ENCODE measurements at regions not wholly inside any gene's neighbourhood (a gene's known extent, or its start where the extent isn't known, plus 50 kb on each side); places are given as distances from the start of the nearest gene placed in this dataset.

- Histone ChIP-seq H3K27ac (ENCODE audit: low read length) (no peak overlapping the region), H3K36me3 (replicated peaks; ENCODE audit: insufficient read depth, low read length) (no peaks in the 10 kb centered on the region), H3K9me2 (replicated peaks; ENCODE audit: insufficient read depth, low read length) (no peaks in the 10 kb centered on the region), H3K9ac (ENCODE audit: low read length) (no peak overlapping the region), H2AFZ (ENCODE audit: low read length) (no peak overlapping the region), H3K4me1 (ENCODE audit: low read length) (no peaks in the 10 kb centered on the region), H3K27me3 (replicated peaks; ENCODE audit: insufficient read depth, low read length) (no peaks in the 10 kb centered on the region), H3K9me3 (replicated peaks; ENCODE audit: insufficient read depth, low read length) (no peaks in the 10 kb centered on the region), H4K20me1 (ENCODE audit: insufficient read depth, low read length) (no peaks in the 10 kb centered on the region), H3K4me3 (ENCODE audit: low read length) (no peak overlapping the region), H3F3A (ENCODE audit: insufficient read depth, low read length) (no peaks in the 10 kb centered on the region), H3K4me2 (ENCODE audit: low read depth, low read length) (no peak overlapping the region), H3K79me2 (ENCODE audit: low read length) (no peaks in the 10 kb centered on the region)
- TF ChIP-seq, protein P1, sequence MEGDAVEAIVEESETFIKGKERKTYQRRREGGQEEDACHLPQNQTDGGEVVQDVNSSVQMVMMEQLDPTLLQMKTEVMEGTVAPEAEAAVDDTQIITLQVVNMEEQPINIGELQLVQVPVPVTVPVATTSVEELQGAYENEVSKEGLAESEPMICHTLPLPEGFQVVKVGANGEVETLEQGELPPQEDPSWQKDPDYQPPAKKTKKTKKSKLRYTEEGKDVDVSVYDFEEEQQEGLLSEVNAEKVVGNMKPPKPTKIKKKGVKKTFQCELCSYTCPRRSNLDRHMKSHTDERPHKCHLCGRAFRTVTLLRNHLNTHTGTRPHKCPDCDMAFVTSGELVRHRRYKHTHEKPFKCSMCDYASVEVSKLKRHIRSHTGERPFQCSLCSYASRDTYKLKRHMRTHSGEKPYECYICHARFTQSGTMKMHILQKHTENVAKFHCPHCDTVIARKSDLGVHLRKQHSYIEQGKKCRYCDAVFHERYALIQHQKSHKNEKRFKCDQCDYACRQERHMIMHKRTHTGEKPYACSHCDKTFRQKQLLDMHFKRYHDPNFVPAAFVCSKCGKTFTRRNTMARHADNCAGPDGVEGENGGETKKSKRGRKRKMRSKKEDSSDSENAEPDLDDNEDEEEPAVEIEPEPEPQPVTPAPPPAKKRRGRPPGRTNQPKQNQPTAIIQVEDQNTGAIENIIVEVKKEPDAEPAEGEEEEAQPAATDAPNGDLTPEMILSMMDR (IDR thresholded peaks at IDR 0.05; ENCODE audit: low read length), result no peak
- no peak for TF ChIP-seq EZH2 (optimal IDR thresholded peaks at IDR 0.05; ENCODE audit: low read depth, low read length)
- no peak for TF ChIP-seq EZH2phosphoT487 (IDR thresholded peaks at IDR 0.05; ENCODE audit: low read length)
- no peak for DNase-seq
Measured at GRCh38 chr4:123874063-123874462, 477.5 kb downstream of the SPRY1 start.

- no peak for DNase-seq
- Histone ChIP-seq H3K9me2 (replicated peaks; ENCODE audit: insufficient read depth, low read length) (no peaks in the 10 kb centered on the region), H3K4me3 (ENCODE audit: low read length) (no peak overlapping the region), H4K20me1 (ENCODE audit: insufficient read depth, low read length) (no peaks in the 10 kb centered on the region), H3K4me1 (ENCODE audit: low read length) (peaks cover 10% of the 10 kb centered on the region; the same call in 1 of the 2 replicates), H3F3A (ENCODE audit: insufficient read depth, low read length) (no peaks in the 10 kb centered on the region), H3K9ac (ENCODE audit: low read length) (no peak overlapping the region), H3K27me3 (replicated peaks; ENCODE audit: insufficient read depth, low read length) (no peaks in the 10 kb centered on the region), H3K36me3 (replicated peaks; ENCODE audit: insufficient read depth, low read length) (no peaks in the 10 kb centered on the region), H3K79me2 (ENCODE audit: low read length) (no peaks in the 10 kb centered on the region), H3K27ac (ENCODE audit: low read length) (no peak overlapping the region), H2AFZ (ENCODE audit: low read length) (no peak overlapping the region), H3K4me2 (ENCODE audit: low read depth, low read length) (no peak overlapping the region), H3K9me3 (replicated peaks; ENCODE audit: insufficient read depth, low read length) (no peaks in the 10 kb centered on the region)
- TF ChIP-seq EZH2 (optimal IDR thresholded peaks at IDR 0.05; ENCODE audit: low read depth, low read length) (no peak), EZH2phosphoT487 (IDR thresholded peaks at IDR 0.05; ENCODE audit: low read length) (no peak)
- TF ChIP-seq, protein P1 (IDR thresholded peaks at IDR 0.05; ENCODE audit: low read length), result no peak
Measured at GRCh38 chr4:123876143-123876542, 479.5 kb downstream of the SPRY1 start.

- TF ChIP-seq EZH2 (optimal IDR thresholded peaks at IDR 0.05; ENCODE audit: low read depth, low read length) (no peak), EZH2phosphoT487 (IDR thresholded peaks at IDR 0.05; ENCODE audit: low read length) (no peak)
- TF ChIP-seq, protein P1 (IDR thresholded peaks at IDR 0.05; ENCODE audit: low read length), result no peak
- no peak overlapping the region for H3K9ac ChIP-seq (ENCODE audit: low read length)
- H4K20me1 ChIP-seq (ENCODE audit: insufficient read depth, low read length), result no peaks in the 10 kb centered on the region
- H3K36me3 ChIP-seq (replicated peaks; ENCODE audit: insufficient read depth, low read length), result no peaks in the 10 kb centered on the region
- no peak overlapping the region for H3K4me2 ChIP-seq (ENCODE audit: low read depth, low read length)
- no peak overlapping the region for H2AFZ ChIP-seq (ENCODE audit: low read length)
- no peak overlapping the region for H3K27ac ChIP-seq (ENCODE audit: low read length)
- DNase-seq, result no peak
- H3K79me2 ChIP-seq (ENCODE audit: low read length), result no peaks in the 10 kb centered on the region
- H3K27me3 ChIP-seq (replicated peaks; ENCODE audit: insufficient read depth, low read length), result no peaks in the 10 kb centered on the region
- H3K9me2 ChIP-seq (replicated peaks; ENCODE audit: insufficient read depth, low read length), result no peaks in the 10 kb centered on the region
- H3F3A ChIP-seq (ENCODE audit: insufficient read depth, low read length), result no peaks in the 10 kb centered on the region
- H3K4me3 ChIP-seq (ENCODE audit: low read length), result no peak overlapping the region
- peaks cover 10% of the 10 kb centered on the region; the same call in 1 of the 2 replicates for H3K4me1 ChIP-seq (ENCODE audit: low read length)
- H3K9me3 ChIP-seq (replicated peaks; ENCODE audit: insufficient read depth, low read length), result no peaks in the 10 kb centered on the region
Measured at GRCh38 chr4:123876671-123877101, 480.1 kb downstream of the SPRY1 start.

Measured in MM.1S (cell line).